C4-2B (cell line): ENCODE measurements at regions not wholly inside any gene's neighbourhood (a gene's known extent, or its start where the extent isn't known, plus 50 kb on each side); places are given as distances from the start of the nearest gene placed in this dataset.

Experiments used
- H3K27ac ChIP-seq: fragments of 450-650 bp; 2 replicates; pipeline ENCODE4 v1.5.1; 2017
- ZFX ChIP-seq: fragments of 450-650 bp; IDR thresholded peaks from 2 replicates; pipeline ENCODE4 v1.6.1; 2017
- TF ChIP-seq, protein P1 (sequence below): fragments of 450-650 bp; conservative IDR thresholded peaks from 2 replicates; pipeline ENCODE4 v1.5.1; 2017; ENCODE audit warnings: mild to moderate bottlenecking

DNA sequence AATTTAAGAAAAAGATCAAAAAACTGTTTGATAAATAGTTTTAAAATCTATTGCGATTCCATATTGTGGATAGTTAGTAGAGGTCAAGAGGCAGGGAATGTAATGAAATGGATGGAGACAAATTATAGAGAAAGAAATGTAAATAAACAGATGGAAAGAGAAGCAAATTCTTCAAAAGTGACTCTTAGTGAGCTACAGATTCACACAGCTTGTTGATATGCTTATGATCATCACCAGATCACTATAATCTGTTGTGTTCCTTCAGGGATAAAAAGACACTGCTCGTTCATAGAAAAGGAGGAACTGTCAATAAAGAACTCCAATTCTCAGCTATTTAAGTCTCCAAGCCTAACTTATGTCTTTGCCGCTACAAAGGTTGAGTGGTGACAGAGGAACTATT lies 251.4 kb upstream of the SEMA3C start:
- no peak overlapping the region for H3K27ac ChIP-seq
- TF ChIP-seq, protein P1, sequence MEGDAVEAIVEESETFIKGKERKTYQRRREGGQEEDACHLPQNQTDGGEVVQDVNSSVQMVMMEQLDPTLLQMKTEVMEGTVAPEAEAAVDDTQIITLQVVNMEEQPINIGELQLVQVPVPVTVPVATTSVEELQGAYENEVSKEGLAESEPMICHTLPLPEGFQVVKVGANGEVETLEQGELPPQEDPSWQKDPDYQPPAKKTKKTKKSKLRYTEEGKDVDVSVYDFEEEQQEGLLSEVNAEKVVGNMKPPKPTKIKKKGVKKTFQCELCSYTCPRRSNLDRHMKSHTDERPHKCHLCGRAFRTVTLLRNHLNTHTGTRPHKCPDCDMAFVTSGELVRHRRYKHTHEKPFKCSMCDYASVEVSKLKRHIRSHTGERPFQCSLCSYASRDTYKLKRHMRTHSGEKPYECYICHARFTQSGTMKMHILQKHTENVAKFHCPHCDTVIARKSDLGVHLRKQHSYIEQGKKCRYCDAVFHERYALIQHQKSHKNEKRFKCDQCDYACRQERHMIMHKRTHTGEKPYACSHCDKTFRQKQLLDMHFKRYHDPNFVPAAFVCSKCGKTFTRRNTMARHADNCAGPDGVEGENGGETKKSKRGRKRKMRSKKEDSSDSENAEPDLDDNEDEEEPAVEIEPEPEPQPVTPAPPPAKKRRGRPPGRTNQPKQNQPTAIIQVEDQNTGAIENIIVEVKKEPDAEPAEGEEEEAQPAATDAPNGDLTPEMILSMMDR: no peak
- no peak for TF ChIP-seq ZFX

DNA sequence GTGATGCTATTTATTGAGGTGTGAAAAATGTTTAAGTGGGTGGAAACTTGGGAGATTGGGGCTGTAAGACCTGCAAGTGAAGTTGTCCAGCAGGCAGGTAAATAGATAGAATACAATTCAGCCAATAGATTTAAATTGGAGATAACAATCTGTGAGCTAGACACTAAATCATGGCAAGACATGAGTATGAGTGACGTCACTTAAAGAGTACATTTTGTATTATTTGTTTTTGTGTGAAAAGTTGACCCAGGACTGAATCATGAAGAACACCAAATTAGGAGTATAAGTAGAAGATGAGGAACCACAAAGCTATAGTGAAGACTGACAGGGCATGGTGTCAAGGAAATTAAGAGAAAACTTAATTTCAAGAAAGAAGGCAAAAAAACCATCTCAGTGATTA lies 249.1 kb upstream of the SEMA3C start:
- H3K27ac ChIP-seq: no peak overlapping the region
- no peak for TF ChIP-seq ZFX
- TF ChIP-seq, protein P1: no peak

DNA sequence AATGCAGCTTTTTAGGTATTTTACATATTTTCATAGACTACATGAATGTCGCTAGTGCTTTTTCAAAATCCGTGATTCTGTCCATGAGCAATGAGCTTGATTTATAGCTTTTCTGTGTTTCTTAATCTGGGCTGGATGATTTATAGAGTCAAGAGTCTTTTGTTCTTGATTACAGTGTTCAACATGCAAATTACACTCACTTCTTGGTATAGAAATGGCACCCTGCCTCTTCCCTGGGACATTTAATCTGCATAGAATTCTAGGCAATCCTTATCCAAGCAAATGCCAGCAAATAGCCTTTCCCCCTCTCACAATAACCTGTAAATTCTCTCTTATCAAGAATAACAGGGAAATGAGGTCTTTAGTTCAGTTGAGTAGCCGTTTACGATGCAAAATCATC lies 246.2 kb upstream of the SEMA3C start:
- H3K27ac ChIP-seq: no peak overlapping the region

DNA sequence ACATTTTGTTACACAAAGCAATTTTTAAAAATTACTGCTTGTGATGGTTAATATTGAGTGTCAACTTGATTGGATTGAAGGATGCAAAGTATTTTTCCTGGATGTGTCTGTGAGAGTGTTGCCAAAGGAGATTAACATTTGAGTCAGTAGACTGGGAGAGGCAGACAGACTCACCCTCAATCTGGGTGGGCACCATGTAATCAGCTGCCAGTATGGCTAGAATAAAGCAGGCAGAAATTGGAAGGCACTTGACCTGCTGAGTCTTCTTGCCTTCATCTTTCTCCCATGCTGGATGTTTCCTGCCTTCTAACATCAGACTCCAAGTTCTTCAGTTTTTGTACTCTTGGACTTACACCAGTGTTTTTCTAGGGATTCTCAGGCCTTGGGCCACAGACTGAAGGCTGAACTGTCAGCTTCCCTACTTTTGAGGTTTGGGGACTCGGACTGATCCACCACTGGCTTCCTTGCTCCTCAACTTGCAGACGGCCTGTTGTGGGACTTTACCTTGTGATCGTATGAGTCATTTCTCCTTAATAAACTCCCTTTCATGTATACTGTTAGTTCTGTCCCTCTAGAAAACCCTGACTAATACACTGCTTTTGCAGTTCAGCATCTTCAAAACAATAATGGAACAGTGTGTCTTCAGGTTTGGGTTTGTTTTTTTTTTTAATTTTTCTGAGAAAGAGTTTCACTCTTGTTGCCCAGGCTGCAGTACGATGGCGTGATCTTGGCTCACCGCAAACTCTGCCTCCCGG lies 244.1 kb upstream of the SEMA3C start:
- TF ChIP-seq ZFX: no peak
- TF ChIP-seq, protein P1: no peak
- H3K27ac ChIP-seq: no peak overlapping the region

More for the DNA sequence above, 246.2 kb upstream of the SEMA3C start:
- no peak for TF ChIP-seq ZFX
- TF ChIP-seq, protein P1: no peak

DNA sequence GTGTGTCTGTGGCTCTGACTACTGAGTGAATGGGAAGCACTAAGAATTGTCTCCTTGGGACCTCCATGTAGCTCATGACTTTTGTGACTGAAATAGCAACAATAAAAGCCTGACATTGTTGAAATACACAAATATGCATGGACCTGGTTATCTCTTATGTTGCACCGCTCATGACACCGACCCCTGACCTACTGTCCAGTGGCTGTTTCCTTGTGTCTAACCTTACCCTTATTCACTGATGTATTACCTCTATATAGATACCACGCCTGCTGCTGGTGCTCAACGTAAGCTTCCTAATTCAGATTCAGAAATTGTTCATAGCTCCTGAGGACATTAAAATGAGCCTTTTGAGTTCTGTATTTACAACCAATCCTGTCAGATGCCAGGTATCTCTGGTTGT lies 243.4 kb upstream of the SEMA3C start:
- no peak overlapping the region for H3K27ac ChIP-seq

DNA sequence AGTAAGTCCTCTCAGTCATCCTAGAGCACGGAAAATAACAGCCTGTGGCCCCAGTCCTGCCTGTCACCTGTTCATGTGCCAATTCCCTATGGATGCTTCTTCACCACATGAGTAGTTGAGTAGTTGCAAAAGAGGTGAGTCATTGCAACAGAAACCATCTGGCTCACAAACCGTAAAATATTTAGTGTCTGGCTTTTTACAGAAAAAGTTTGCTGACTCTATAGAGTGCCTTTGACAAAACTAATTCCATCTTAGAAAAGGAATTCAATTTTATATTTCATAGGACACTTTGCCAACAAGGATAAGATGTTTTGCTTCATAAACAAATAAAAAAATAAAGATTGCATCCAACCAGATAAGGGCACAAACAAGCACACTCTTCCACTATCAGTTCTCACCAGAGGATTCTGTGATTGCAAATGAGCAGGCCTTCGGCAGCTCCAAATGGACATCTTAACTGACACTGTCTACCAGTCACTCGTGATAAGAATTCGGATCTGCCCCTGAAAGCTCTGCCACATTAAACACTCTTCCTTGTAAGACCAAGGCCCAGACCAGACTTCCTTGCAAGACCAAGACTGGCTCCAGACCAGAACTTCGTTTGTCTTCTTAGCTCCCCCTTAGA lies 242.7 kb upstream of the SEMA3C start:
- TF ChIP-seq, protein P1: no peak
- no peak for TF ChIP-seq ZFX
- H3K27ac ChIP-seq: no peak overlapping the region

More for the DNA sequence above, 243.4 kb upstream of the SEMA3C start:
- TF ChIP-seq, protein P1: no peak
- no peak for TF ChIP-seq ZFX

DNA sequence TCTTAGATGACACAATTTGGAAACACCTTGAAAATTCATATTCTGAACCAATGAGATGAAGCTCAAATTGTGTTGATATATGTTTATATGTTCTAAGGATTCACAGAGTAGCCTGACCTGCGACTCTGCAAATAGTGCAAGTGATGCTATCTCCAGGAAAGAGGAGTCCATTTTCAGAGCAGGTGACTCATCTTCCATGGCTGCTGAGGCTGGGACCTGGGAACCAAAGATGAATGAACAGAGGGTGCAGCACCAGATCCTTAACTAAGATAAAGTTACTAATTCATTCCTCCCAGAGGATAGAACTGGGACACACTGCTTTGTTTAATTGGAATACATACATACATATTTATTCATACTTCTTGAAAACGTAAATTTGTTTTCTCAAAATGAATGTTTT lies 240.6 kb upstream of the SEMA3C start:
- TF ChIP-seq ZFX: no peak
- TF ChIP-seq, protein P1: no peak
- H3K27ac ChIP-seq: no peak overlapping the region
